MM.1S (cell line): ENCODE measurements at regions not wholly inside any gene's neighbourhood (a gene's known extent, or its start where the extent isn't known, plus 50 kb on each side); places are given as distances from the start of the nearest gene placed in this dataset.

Experiments used
- DNase-seq: peaks from one replicate; pipeline ENCODE4 v3.0.0-alpha.2; 2015
- H2AFZ ChIP-seq: fragments of 300-600 bp; sonication (generic); 2 replicates; pipeline ENCODE4 v1.6.0; 2016; ENCODE audit warnings: antibody characterized with exemption, low read length
- H3F3A ChIP-seq: fragments of 300-600 bp; sonication (generic); 2 replicates; pipeline ENCODE4 v1.6.1; 2016; ENCODE audit warnings: mild to moderate bottlenecking, antibody characterized with exemption, low read length, moderate library complexity, mixed read lengths; ENCODE audit not compliant: insufficient read depth
- H3K27ac ChIP-seq: fragments of 300-600 bp; sonication (generic); 2 replicates; pipeline ENCODE4 v1.5.1; 2016; ENCODE audit warnings: mild to moderate bottlenecking, low read length
- H3K27me3 ChIP-seq: fragments of 300-600 bp; sonication (generic); replicated peaks from 2 replicates; pipeline ENCODE4 v1.6.0; 2016; ENCODE audit warnings: low read length; ENCODE audit not compliant: insufficient read depth
- H3K36me3 ChIP-seq: fragments of 300-600 bp; sonication (generic); replicated peaks from 2 replicates; pipeline ENCODE4 v1.6.1; 2016; ENCODE audit warnings: mild to moderate bottlenecking, low read length, mixed read lengths; ENCODE audit not compliant: insufficient read depth
- H3K4me1 ChIP-seq: fragments of 300-600 bp; sonication (generic); 2 replicates; pipeline ENCODE4 v1.6.1; 2016; ENCODE audit warnings: low read length, mixed read lengths
- H3K4me2 ChIP-seq: fragments of 300-600 bp; sonication (generic); 2 replicates; pipeline ENCODE4 v1.6.0; 2016; ENCODE audit warnings: low read depth, low read length
- H3K4me3 ChIP-seq: fragments of 300-600 bp; sonication (generic); 2 replicates; pipeline ENCODE4 v1.5.1; 2016; ENCODE audit warnings: low read length, mixed read lengths
- H3K79me2 ChIP-seq: fragments of 300-600 bp; sonication (generic); 2 replicates; pipeline ENCODE4 v1.6.1; 2016; ENCODE audit warnings: mixed run types, low read length, mixed read lengths
- H3K9ac ChIP-seq: fragments of 300-600 bp; sonication (generic); 2 replicates; pipeline ENCODE4 v1.6.1; 2016; ENCODE audit warnings: low read length, mixed read lengths
- H3K9me2 ChIP-seq: fragments of 300-600 bp; sonication (generic); replicated peaks from 2 replicates; pipeline ENCODE4 v1.6.1; 2016; ENCODE audit warnings: mild to moderate bottlenecking, low read length, mixed read lengths; ENCODE audit not compliant: insufficient read depth
- H3K9me3 ChIP-seq: fragments of 300-600 bp; sonication (generic); replicated peaks from 2 replicates; pipeline ENCODE4 v1.6.1; 2016; ENCODE audit warnings: mild to moderate bottlenecking, low read length, mixed read lengths; ENCODE audit not compliant: insufficient read depth
- H4K20me1 ChIP-seq: fragments of 300-600 bp; sonication (generic); 2 replicates; pipeline ENCODE4 v1.6.1; 2016; ENCODE audit warnings: mild to moderate bottlenecking, low read length, moderate library complexity, mixed read lengths; ENCODE audit not compliant: insufficient read depth
- CTCF ChIP-seq: fragments of 300-600 bp; sonication (generic); IDR thresholded peaks from 2 replicates; pipeline ENCODE4 v1.5.1; 2016; ENCODE audit warnings: antibody characterized with exemption, low read length, mixed read lengths
- EZH2 ChIP-seq: fragments of 300-600 bp; sonication (generic); optimal IDR thresholded peaks from 2 replicates; pipeline ENCODE3; 2017; ENCODE audit warnings: low read depth, mild to moderate bottlenecking, antibody characterized with exemption, low read length, mixed read lengths
- EZH2phosphoT487 ChIP-seq: fragments of 300-600 bp; sonication (generic); IDR thresholded peaks from 2 replicates; pipeline ENCODE4 v1.6.1; 2018; ENCODE audit warnings: antibody characterized with exemption, low read length

GRCh38 chr10:58898854-58899573, 277.4 kb upstream of the PHYHIPL start:
- Histone ChIP-seq H3K4me1 (no peaks in the 10 kb centered on the region), H3K79me2 (no peaks in the 10 kb centered on the region), H3K27ac (no peak overlapping the region), H3K9me3 (no peaks in the 10 kb centered on the region), H3K4me3 (no peak overlapping the region), H4K20me1 (no peaks in the 10 kb centered on the region), H2AFZ (no peak overlapping the region), H3K36me3 (no peaks in the 10 kb centered on the region), H3K27me3 (no peaks in the 10 kb centered on the region), H3K4me2 (no peak overlapping the region), H3K9ac (no peak overlapping the region), H3F3A (no peaks in the 10 kb centered on the region), H3K9me2 (no peaks in the 10 kb centered on the region)
- TF ChIP-seq EZH2 (no peak), EZH2phosphoT487 (no peak), CTCF (no peak)
- DNase-seq = no peak

- H2AFZ ChIP-seq = no peak overlapping the region
- no peaks in the 10 kb centered on the region for H3K79me2 ChIP-seq
- no peak overlapping the region for H3K27ac ChIP-seq
- H3K9me2 ChIP-seq = no peaks in the 10 kb centered on the region
- no peaks in the 10 kb centered on the region for H4K20me1 ChIP-seq
- TF ChIP-seq EZH2 (no peak), CTCF (no peak), EZH2phosphoT487 (no peak)
- H3K4me1 ChIP-seq = no peaks in the 10 kb centered on the region
- H3K9ac ChIP-seq = no peak overlapping the region
- no peak for DNase-seq
- H3K36me3 ChIP-seq = no peaks in the 10 kb centered on the region
- no peaks in the 10 kb centered on the region for H3F3A ChIP-seq
- no peaks in the 10 kb centered on the region for H3K27me3 ChIP-seq
- no peaks in the 10 kb centered on the region for H3K9me3 ChIP-seq
- no peak overlapping the region for H3K4me2 ChIP-seq
- H3K4me3 ChIP-seq = no peak overlapping the region
Observed at GRCh38 chr10:58901092-58901646, 275.3 kb upstream of the PHYHIPL start.

GRCh38 chr10:58903071-58903470, 273.4 kb upstream of the PHYHIPL start:
- H3F3A ChIP-seq = no peaks in the 10 kb centered on the region
- H3K4me3 ChIP-seq = no peak overlapping the region
- H3K4me1 ChIP-seq = no peaks in the 10 kb centered on the region
- no peaks in the 10 kb centered on the region for H3K27me3 ChIP-seq
- TF ChIP-seq CTCF = no peak
- no peak for TF ChIP-seq EZH2
- no peak for TF ChIP-seq EZH2phosphoT487
- no peaks in the 10 kb centered on the region for H3K36me3 ChIP-seq
- no peaks in the 10 kb centered on the region for H3K9me2 ChIP-seq
- no peaks in the 10 kb centered on the region for H3K9me3 ChIP-seq
- no peaks in the 10 kb centered on the region for H3K79me2 ChIP-seq
- no peak for DNase-seq
- no peaks in the 10 kb centered on the region for H4K20me1 ChIP-seq
- no peak overlapping the region for H3K4me2 ChIP-seq
- H3K27ac ChIP-seq = no peak overlapping the region
- H3K9ac ChIP-seq = no peak overlapping the region
- no peak overlapping the region for H2AFZ ChIP-seq
